Amniotic stem cell (primary cell): ENCODE measurements at regions not wholly inside any gene's neighbourhood (a gene's known extent, or its start where the extent isn't known, plus 50 kb on each side); places are given as distances from the start of the nearest gene placed in this dataset.

Experiments
- DNase-seq: peaks from one replicate; lab custom pipeline; 2025; lab: John Stamatoyannopoulos, UW

DNA sequence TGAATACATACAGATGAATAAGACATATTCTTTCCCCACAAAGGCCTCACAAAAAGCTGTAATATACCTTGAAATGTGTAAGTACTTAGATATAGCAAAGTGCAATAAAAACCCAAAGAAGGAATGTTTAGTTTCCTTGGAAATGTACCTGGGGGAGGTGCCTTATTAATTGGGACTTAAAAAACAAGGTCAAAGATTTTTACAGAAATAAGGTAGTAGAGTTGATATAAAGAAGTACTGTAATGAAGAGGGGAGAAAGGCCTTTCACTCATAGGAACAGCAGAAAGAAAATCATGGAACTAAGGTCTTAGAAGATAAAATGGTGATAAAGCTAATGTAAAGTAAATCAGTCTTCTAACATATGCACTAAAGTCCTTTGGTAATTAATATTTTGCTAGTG is 153.9 kb upstream of the B3GALT2 start:
- DNase-seq, result no peak

DNA sequence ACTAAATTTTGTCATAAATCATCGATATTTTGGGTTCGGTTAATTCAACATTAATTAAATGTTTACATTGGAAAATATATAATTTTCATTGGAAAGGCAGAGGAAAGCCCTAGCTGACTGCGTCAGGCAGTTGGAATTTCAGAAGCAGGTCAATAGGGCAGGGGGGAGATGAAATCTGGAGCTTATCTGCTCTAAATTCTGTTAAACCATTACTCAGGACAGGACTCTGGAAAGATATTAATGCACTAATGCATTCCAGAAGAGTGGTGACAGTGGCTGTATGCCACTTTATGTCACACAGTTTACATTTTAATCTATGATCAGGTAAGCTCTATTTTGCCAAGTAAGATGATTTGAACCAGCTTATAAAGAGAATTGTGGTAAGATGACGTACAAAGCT is 153.0 kb upstream of the B3GALT2 start:
- DNase-seq, result no peak

DNA sequence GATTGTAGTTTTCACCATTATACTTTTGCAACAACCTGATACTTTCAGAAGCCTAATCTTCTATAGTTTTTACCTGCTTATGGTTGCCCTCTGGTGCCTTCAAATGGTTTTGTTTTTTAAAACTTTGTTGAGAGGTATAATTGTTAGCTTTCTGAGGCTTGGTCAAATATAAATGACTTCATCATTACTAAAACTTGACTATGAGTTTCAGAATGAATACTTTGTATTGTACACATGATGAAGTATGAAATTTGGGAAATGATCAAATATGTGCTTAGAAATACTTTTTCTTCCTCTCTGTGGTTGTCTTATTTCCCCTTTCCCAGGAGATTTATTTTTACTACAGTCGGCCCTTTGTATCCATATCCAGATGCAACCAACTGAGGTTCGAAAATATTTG is 151.8 kb upstream of the B3GALT2 start:
- no peak for DNase-seq

DNA sequence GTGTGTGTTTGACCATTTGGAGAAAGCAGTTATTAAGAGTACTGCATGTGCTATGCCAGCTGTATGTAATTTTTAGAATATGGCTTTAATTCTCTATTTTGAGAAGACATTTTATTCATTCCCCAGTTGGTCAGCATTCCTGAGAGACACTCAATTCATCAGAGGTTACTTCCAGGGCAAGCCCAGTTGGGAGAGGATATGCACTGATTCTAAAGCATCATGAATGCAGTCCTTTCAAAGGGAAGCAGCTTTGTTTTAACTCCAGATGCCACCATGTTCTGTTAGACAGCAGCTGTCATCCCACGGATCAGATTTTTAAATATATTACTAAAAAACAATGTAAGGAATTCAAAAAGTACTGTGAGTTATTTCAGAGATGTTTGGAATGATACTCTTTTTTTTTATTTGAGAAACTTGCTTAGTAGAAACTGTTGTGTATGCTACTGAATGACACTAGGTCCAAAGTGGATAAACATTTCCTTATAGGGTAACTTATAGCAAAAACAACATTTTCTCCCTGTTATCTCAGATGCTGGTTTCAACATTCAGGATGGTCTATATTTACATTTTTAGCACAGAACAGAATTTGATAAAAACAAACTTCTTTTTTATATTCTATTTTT is 149.5 kb upstream of the B3GALT2 start:
- peak; percentile 32 for DNase-seq

DNA sequence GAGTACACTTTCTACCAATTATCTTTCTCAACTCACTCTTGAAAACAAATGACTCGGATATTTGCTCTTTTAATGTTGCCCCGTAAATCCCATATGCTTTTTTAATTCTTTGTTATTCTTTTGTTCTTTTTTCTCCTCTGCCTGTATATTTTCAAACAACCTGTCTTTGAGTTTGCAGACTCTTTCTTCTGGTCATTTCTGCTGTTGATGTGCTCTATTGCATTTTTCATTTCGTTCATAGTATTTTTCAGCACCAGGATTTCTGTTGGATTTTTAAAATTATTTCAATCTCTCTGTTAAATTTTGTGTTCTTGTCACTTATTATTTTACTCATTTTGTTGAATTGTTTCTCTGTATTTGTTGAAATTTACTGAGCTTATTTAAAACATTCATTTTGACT is 146.8 kb upstream of the B3GALT2 start:
- no peak for DNase-seq

DNA sequence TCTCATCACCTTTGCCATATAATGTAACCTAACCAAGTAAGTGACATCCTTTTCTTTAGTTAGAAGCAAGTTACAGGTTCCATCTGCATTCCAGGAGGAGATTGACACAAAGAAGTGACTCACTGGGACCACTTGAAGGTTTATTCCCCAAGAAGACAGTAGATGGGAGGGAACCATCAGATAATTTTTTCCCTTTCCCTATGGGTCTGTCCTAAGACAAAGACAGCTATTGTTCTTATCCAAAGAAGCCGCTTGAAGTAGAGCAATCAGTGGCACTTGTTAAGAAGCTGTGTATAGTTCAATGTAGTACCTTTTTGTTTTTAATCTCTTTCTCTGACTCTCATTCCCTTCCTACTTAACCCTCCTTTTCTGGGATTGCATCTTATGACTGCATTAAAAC is 139.9 kb upstream of the B3GALT2 start:
- DNase-seq, result no peak

DNA sequence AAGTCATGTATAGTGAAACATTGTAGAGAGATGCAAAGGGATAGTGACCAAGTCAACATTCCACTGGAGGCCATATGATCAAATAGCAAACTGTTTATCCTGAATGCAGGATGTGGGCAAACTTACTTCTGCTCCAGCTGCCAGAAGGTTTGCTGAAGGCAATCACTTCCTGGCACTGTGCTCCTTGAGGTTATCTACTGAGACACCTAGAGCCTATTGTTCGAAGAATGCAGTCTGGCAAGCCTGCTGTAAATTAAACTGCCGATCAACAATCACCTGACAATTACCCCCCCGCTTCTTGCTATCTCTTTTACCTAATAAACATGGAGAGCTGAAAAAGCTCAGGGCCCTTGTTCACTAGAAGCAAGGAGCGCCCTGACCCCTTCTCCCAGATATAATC is 139.4 kb upstream of the B3GALT2 start:
- DNase-seq, result no peak

DNA sequence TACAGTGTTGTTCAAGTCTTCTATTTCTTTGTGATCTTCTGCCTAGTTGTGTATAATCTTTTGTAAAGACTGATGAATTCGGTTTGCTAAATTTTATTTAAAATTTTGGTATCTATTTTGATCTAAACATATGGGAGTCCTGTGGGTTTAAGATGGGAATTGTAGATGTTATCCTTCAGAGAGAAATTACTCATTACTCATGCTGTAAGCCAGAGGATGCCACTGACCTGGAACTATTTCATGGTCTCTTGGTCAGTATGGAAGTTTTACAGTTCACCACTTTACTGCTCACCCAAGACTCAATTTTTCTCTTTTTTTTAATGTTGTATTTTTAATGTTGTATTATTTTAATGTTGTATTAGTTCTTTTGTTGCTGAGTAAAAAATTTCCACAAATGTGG is 138.6 kb upstream of the B3GALT2 start:
- DNase-seq, result no peak

DNA sequence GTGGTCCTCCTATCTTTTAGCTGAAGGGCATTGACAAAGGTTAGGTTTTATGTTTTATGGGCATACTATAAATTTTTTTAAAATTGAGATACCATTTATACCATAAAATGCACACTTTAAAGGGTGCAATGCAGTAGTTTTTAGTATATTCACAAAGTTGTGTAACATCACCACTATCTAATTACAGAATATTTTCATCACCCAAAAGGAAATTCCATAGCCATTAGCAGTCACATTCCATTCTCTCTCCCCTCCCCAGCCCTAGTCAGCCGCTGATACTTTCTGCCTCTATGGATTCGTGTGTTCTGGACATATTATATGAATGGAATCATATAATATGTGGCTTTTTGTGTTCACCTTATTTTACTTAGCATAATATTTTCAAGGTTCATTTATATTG is 135.8 kb upstream of the B3GALT2 start:
- peak; percentile 19 for DNase-seq

DNA sequence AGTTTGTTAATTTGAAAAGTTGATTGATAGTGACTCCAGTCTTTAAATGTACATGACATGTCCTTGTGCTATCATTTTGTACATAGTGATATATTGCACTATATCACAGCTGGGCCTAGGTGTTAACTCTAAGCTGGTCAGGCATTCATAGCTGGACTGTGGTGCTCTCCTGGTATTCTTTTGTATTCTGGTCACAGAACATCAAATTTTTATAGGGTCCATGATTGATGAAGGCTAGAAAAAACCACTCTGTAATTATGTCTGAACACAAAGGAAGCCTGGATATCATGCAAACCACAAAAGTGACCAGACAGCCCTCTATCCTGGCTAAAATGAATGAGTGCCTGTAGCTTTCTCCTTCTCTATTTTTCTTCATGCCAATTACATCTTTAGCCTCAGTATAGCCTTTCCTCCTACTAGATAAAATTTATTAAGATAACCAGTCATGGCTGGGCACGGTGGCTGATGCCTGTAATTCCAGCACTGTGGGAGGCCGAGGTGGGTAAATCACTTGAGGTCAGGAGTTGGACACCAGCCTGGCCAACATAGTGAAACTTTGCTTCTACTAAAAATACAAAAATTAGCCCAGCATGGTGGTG is 134.9 kb upstream of the B3GALT2 start:
- DNase-seq, result no peak

DNA sequence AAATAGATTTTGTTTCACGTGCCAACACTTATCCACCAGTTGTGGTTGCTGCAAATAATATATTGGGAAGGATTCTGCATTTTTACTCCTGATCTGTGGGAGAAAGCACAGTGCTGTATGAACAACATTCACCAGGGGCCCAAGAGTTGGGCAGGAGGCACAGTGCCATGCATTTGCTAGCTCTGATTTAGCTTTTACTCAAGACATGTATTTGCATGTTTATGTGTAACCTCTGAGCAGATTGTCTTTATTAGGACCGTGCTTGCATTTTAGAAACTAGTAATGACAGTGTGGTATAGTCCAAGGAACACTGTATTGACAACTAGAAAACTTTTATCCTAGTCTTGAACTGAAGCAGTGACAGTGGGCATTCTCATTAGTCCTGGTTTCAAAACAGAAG is 133.9 kb upstream of the B3GALT2 start:
- no peak for DNase-seq

DNA sequence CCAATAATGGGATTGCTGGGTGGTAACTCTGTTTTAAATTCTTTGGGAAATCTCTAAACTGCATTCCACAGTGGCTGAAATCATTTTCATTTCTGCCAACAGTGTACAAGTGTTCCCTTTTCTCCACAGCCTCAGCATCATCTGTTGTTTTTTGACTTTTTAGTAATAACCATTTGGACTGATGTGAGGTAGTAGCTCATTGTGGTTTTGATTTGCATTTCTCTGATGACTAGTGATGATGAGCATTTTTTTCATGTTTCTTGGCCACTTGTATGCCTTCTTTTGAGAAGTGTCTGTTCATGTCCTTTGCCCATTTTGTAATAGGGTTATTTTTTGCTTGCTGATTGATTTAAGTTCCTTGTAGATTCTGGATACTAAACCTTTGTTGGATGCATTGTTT is 131.9 kb upstream of the B3GALT2 start:
- no peak for DNase-seq

DNA sequence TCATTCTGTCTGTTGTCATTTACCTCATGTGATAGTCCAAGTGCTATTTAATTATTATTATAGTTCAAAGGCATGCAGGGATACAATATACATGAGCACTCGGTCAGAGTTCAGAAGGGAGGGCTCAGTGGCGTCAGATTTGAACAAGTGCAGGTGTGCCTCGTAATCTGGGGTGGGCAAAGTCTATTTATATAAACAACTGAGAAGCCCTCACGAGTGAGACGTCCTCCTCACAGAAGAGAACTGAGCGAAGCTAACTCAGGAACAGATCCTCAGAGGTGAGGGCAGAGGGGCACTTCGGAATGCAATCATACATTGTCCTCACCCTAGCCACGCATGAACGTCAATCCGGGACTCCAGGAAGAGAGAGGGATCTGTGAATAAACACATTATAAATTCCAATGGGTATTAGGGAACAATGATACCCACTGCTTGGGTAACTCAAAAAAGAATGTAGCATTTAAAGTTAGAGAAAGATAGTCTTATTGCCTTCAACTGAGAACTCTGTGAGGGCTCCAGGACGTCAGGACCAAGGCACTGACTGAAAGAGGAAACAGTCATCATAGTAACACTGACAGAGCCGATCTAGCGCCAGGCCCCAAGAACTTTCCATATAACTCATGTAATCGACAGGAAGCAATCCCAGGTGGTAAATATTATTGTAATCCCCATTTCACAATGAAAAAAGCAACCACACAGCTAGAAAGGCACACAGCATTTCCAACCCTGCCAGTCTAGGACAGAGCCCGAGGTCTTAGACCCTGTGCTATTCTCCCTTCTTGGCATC is 127.1 kb upstream of the B3GALT2 start:
- DNase-seq, result no peak

DNA sequence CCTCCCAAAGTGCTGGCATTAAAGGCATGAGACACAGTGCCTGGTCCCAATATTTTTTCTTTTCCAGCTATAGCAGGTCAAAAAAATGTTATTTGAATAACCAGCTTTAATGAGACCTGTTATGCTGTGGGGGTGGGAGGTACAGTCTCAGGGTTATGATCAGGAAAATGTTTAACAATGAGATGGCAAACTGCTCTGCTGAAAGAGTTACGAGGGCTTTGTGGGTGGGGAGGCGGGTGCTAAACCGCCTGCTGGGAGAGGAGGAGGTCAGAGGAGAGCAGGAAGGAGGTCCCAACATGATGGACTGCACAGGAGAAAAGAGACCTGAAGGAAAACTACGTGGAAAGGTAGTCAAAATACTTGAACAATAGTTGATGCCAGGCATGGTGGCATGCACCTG is 126.0 kb upstream of the B3GALT2 start:
- no peak for DNase-seq

DNA sequence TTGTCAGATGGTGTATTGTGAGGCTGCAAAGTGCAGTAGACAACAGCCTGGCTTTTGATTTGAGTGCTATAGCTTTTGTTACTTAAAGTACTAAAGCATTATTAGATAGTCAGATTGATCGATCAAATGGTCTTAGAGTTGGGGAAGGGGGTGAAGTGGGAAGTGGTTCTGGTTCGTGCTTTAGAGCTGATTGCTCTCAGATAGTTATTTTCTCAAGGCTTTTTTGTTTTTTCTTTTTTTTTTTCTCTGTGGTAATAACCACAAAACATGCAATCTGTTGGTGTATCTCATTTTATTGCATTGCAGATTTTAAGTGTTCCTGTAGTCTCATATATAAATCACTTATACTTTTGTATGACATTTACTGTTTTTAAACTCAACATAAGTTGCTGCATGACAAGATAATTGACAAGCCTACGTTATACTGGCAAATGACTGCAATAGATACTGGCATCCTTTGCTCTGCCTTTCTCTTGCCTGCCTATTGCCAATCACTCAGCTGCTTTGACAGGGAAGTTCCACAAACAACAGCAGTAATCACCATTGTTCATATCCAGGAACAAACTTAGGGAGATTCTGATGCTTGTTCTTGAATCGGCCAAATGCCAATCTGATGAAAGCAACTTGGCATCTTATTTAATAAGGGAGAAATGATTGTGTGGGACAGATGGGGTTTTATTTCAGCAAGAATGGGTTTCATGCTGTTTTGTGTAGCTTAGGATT is 125.0 kb upstream of the B3GALT2 start:
- DNase-seq, result no peak

DNA sequence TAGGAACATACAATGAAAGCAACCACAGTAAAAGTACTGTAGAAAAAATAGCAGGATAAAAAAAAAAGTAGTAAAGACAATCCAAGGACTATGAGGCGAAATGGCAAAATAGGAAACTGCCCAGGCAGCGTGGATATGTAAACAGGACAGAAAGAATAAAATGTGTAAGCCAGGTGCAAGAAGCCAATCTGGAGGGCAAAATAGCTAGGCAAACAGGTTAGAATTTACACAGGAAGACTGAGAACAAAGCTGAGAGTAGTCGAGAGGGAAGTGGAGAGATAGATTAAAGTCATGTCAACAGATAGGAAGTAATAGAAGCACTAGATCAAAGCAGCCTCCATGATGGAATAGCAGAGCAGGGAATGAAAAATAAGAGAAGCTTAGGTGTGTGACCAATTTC is 124.2 kb upstream of the B3GALT2 start:
- DNase-seq, result no peak

DNA sequence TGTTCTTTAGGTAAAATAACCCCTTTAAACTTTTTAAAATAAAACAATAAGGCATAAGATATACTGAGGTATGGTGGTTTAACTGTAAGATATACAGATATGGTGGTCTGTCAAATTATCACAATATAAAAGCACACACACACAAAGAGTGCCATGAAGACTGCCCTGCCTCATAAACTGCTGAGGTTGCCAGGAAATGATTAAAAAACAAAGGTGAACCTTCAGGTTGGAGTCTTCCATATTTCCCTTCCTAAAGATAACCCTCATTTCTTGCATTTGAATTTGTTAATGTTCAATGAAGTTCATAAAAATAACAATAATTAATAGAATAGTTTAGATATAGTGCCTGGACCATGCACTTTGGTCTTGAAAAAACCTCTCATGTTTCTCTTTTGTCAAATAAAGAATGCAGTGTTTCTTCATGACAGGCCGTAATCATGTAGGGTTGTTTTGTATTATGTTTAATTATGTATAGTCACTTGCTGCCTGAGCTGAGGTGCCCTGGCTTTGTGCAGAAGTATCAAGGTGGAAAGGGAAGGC is 123.6 kb upstream of the B3GALT2 start:
- no peak for DNase-seq

DNA sequence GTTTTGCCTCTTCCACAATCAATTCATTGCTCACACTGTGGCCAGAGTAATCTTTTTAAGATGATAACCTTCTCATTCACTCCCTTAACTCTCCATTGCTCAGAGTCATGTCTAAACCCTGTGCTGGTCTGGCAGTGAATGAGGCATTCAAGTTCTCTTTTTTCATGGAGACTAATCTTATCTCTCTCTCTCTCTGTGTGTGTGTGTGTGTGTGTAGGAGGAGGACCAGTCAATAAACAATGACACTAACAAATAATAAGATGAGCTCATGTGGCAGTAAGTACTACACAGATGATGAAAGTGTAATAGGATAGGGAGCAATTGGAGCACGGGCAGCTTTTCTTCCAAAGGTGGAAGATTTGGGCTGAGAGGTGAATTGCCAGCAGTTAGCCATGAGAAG is 122.0 kb upstream of the B3GALT2 start:
- no peak for DNase-seq

DNA sequence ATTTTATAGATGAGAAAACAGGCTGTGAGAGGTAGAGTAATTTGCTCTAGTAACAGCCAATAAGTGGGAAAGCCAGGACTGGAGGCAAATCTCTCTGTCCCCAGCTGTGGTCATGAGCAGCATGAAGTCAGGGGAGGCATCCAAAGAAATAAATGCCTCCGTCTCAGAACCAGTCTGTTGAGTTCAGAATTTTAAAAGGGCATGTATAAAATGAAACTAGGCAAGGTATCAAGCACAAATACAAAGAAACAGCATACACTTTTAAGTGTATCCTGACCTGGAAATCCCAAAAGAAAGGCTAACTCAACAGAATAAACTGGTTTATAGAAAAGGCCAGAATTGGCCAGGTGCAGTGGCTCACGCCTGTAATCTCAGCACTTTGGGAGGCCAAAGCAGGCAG is 120.0 kb upstream of the B3GALT2 start:
- DNase-seq, result no peak
